ENCODE measurements at regions not wholly inside any gene's neighbourhood (a gene's known extent, or its start where the extent isn't known, plus 50 kb on each side); places are given as distances from the start of the nearest gene placed in this dataset.

GRCh38 chrX:4670606-4671005, 957.2 kb upstream of the PRKX start:
- TF ChIP-seq POLR2AphosphoS5 (IDR thresholded peaks at IDR 0.05; ENCODE audit: low read depth, low read length) (no peak), REST (IDR thresholded peaks at IDR 0.05; ENCODE audit: insufficient read depth in 1 of 2, low read depth in 2 of 2, low read length in 2 of 2) (no peak), TAF1 (IDR thresholded peaks at IDR 0.05; ENCODE audit: borderline replicate concordance, insufficient read depth, low read length) (no peak)

Data from PFSK-1 (cell line).